Activated CD8-positive, alpha-beta memory T cell treated with anti-CD3 and anti-CD28 coated beads, Interleukin-2, amount 50 U/mL, for 24 hours (primary cell): ENCODE measurements at regions not wholly inside any gene's neighbourhood (a gene's known extent, or its start where the extent isn't known, plus 50 kb on each side); places are given as distances from the start of the nearest gene placed in this dataset.

Experiments
- DNase-seq: peaks from one replicate; pipeline ENCODE4 v3.0.0-alpha.2; 2020; ENCODE audit errors: extremely low read depth

DNA sequence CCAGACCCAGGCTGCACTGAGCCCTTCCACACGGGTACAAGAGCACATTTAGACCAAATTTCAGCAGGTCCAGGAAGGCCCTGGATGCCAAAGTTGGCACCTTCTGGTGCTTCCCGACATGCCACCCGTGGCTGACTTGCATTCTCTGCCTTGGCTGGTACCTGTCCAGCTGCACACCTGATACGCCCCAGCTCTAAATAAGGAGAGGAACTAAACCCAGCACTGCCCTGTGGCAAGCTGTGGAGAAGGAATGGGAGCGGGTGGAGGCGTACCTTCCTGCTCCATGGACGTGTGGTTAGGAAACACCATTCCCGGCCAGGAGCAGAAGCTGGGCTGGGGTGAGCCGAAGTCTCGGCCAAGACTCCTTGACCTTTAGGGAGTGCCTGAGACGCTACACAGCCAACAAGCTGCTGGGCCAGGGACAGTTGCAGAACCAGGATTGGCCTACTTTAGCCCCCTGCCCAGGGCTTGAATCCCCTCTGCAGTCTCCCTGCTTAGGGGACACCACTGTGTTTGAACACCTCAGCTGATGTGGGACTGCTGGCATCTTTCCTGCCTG, 86.5 kb upstream of the TAF1B start:
- DNase-seq, result no peak

DNA sequence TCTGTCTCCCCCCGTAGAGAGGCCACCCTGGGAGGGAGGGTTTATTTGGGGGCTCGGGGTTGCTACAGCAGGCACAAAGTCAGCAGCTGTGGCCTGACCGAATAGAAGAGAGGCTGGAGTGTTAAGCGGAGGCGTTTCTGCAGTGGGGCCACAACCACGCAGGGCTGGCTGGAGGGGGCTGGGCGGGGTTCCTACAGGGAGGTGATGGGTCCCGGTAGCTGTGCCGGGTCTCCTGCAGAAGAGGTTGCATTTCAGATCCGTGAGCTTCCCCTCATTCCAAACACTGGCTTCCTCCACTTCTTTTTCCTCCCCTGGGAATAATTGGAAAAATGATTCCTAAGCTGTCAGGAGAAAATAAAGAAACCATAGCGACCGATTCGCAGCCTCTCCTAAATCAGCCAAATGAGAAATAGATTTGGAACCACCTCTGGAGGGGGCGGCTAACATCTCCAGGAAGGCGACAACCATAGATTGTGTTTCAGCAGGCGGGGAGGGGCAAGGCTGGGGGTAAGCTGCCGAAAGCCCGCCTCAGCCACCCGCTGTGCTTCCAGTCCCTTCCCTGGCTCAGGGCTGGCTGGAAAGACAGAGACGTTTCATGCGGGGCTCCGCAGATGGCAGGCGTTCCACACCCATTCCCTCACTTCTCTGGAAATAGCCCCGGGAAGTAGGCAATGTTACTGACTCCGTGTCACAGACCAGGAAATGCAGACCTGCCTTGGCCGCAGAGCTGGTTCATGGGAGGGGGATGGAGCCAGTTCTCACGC, 85.6 kb upstream of the TAF1B start:
- DNase-seq, result no peak

DNA sequence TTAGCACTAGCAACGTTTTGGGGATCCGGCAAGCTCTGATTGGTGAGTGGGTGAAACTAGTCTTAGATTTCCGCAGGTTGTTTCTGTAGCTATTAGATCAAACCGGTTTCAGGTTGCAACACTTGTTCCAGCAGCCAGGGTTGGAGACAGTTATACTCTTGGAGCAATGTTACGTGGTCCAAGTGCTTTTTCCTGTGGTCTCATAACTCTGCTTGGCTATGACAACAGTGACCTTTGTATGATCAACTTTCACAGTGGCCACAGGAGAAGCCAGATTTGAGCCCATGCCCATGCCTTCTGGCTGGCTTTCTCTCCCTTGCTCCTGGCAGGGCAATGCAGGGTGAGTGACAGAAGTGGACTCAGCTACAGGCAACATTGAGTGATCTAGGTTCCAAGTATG, 84.5 kb upstream of the TAF1B start:
- no peak for DNase-seq

DNA sequence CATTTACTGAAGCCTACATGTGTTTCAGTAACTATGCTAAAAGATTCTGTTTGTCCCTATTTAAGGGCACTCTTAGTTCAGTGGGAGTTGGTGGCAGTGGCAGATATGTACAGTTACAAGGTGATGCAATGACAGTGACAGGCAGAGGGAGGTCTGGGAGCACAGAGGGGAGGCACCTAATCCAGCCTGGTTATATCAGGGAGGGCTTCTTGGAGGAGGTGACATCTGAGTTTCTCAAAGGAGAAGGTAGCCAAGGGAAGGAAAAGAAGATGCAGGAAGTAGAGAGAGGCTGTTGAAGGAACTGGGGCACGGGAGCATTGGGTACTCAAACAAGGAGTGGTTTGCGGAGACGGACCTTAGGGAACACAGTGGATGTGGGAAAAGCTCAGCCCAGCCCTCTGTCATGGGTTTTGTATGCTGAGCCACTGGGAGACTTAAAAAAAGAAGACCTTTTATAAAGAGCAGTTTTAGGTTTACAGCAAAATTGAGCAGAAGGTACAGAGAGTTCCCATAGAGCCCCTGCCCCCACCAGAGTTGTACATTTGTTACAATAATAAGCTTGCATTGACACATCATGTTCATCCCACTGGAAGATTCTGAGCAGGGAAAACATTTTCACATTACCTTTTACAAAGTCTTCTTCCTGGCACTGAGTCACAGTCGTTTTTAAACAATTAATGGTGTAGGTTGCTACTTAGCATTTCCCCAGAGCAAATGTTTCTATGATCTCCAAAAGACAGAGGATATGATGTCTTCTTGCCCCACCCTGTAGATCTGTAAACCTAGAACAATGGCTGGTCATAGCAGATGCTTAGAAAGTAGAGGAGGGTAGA, 83.0 kb upstream of the TAF1B start:
- no peak for DNase-seq

DNA sequence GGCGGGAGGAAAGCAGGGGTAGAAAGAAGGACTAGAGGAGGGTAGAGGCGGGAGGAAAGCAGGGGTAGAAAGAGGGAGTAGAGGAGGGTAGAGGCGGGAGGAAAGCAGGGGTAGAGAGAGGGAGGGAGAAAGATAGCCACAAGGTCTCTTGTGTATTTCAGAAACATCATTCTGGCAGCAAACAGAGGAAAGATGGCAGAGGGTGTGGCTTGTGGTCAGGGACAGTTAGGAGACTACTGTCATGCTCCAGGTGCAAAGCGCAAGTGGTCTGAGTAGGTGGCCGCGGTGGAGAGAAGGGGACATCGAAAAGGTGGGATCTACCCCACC, 82.4 kb upstream of the TAF1B start:
- no peak for DNase-seq

DNA sequence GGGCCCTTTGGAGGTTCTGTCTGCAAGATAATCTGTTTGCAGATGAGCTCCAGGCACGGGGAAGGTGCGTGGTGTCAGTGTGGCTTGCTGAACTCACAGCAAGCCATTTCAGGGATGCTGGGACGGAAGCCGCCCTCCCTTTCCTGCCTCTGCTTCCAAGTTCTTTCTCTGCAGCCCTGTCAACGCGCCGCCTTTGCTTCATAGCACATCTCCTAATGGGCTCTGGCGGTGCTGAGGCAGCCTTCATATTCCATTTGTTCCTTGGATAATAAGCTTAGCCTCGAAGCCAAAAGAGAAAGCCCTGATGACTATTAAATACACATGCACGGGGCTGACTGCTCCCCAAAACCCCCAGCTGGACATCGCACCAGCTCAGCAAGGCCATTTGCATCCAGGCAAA, 81.7 kb upstream of the TAF1B start:
- DNase-seq, result no peak

DNA sequence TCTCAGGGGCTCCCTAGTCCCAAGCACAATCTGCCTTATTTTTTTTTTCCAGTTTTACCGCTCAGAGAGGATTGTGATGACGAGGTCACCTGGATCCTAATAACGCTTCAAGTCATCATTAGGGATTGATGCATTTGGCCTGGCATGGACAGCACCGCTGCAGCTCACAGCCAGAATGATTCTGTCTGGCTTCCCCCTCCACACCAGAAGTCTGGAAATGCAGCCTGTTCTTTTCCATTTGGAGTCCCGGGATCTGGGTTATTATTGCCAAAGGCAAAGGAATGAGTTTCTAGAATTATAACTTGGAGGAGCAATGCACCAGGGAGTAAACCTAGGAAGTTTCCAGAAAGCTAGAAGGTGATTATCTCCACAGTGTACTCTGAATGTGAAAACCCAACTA, 81.1 kb upstream of the TAF1B start:
- DNase-seq, result no peak

DNA sequence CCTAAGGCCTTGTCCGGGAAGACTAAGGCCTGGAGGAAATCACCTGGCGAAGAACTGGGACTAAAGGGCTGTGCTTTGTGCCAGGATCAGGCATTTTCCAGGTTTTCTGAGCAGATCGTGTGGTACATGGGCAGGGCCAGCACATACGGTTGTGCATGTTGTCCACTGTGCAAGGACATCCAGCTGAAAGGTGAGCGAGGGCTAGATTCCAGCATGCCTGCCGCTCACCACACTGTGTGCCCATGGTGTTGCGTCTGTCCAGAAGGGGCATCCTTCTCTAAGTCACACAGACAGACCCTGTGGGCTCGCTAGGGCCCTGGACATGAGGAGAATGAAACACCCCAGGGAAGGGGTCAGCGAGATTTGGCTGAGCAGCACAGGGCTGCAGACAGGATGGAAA, 80.3 kb upstream of the TAF1B start:
- no peak for DNase-seq

DNA sequence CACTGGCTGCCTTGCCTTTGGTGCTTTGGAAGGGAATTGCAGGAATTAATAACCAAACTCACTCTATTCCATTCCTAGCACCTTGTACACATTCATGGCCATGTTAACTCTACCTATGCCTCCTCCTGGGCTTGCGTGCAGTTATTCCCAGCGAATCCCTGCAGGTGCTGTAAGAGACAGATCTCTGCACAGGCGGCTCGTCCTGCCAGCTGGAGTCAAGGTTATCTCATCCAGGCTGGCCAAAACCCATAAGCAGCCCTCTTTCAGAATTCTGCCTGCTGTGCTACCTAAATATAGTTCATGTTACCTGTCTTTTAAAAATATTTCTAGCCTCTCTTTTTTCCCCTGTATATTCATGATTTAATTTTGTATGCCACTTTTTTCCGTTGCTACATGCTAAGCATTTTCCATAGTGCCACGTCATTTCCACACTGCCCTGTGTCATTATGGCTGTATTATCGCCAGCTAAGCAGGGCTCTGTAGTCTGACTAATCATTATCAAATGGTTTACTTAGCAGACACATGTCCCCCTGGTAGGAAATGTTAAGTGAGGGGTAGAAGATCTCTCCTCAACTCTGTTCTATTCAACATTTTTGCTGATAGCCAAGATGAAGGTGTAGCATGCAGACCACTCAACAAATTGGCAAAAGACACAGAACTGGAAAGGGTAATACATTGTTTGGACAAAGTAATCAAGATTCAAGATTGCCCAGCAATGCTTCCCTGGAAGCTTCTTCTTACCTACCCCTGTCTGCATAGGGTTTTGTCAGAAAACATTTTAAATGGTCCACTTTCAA, 79.7 kb upstream of the TAF1B start:
- no peak for DNase-seq

DNA sequence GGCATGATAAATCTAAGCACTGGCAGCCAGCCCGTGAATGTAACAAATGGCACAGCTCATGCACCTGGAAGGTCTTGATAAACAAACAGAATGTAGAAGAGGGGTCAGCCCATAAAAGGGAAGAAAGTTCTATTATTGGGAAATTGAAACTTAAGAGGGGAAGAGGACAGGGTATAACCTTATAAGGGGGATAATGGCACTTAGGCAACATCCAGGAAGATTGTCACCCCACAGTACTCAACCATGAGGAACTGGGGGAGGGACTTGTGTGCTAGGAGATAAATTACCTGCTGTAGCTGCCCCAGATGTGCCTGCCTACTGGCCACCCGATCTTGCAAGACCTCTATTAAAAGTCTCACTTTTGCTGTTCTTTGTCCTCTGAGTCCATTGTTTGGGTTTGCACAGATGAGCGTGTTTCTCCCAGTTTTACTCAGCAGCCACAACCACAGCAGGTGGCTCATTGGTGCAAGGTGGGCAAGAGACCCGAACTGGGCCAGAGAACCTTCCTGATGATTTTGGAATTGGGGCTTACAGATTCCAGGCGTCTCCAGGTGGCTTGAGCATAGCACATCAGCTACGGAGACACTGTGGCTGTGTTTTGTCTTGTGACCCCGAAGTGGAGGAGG, 79.0 kb upstream of the TAF1B start:
- no peak for DNase-seq

DNA sequence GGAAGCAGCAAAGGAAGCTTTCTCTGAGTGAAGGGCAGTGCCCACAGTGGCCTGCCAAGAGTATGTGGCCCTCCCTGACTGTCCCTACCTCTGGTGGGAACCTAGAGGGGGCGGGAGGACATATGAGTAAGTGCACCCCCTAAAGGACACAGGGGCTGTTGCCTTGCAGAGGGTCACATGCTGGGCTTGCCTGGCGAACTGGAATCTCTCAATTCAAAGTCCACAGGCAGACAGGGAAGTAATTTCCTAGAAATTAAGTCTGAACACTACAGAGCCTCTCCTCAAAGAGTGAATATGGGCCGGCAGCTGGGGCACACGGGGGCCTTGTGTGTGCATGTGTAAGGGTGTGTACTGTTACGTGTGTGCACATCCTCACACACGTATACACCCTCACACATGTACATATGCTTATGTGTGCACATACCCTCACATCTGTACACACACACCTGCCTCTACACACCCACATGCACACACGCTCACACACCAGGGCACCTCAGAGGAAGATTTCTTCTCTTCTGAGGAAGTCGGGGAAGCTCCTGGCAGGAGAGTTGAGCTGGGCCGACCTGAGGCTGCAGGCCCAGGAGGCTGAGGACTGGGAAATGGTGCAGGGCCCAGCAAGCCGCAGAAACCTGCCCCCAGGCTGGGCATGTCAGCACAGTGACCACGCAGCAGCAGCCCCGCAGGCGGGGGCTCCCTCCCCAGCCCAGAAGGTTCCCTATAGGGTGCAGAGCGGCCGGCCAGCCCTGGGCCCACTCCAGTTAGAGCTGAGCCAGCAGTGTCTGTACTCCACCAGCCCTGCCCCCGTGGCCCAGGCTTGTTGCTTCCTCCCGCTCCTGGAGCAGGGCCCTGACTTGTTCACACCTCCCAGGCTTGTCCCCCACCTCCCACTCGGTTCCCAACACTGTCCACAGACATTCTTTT, 77.4 kb upstream of the TAF1B start:
- no peak for DNase-seq

DNA sequence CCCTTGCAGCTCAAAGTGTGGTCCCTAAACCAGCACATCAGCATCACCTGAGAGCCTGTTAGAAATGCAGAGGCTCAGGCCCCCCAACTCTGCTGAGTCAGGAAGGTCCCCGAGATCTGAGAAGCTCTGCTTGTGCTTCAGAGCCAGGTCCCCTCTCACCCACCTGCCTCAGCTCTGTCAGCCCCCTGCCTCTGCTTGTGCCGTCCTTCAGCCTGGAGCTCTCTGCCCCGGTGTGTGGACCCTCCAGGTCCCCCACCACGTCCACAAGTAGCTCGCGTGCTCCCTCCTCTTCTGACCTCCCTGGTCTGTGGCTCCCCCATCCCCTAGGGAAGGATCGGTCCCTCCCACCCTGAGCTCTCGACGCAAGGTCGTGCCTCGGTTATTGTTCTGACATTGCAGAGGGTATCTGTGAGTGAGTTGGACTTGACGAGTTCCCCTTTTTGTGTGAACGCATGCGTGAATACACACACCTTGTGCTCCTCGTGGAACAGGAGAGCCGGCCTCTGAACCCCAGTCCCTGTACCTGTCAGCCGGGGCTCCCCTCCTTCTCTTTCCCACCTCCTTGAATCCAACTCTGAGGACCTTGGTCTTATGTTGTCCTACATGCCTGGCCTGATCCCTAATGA, 75.5 kb upstream of the TAF1B start:
- no peak for DNase-seq

DNA sequence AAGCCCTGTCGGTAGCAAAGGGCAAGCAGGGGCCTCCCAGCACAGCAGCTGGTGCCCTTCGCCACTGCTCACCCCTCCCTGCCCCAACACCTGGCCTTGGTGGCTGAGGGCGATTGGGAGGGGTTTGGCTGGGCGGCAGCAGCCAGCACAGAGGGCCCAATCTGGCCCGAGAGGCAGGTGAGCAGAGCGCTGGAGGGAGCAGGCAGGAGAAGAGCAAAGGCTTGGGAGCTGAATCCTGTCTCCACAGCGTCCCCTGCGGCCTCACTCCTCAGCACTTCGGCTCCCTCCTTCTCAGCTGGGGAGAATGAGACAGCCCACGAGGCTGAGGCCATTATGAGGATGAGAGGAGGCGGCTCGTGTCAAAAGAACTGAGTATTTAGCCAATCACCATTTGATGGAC, 74.9 kb upstream of the TAF1B start:
- DNase-seq, result no peak

DNA sequence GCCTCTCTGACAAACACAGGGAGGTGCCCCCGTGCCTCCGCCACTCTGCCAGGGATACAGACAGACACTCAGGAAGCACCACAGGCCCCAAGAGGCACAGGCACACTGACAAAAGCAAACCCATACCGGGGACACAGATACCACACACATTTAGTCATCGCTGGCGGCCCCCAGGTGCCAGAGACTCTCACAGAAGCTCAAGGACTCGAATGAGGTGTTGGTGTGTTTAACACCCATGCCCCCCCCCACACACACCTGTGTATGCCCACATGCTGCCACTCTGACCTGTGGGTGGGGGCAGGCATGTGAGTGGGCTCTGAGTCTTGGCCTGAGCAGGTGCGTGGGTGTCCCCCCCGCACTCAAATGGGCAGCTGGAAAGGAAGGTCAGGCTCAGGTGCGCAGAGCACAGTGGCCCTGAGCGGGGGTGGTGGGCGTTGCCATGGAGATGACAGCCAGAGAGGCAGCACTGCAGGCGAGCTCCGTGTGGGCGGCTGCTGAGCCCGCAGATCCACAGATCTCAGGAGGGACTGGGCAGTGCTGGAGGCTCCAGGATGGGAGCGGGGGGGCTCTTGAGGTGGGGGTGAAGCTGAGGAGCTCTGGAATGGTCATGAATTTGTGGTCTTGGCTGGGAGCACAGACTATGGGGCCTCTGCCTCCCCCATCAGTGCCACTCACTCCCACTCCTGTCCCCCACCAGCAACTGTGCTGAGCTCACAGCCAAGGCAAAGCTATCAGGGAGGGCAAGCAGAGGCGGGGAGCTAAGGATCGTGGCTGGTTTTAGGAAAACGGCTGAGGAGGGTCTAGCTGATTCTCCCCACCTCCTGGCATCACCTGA, 73.9 kb upstream of the TAF1B start:
- DNase-seq, result no peak

DNA sequence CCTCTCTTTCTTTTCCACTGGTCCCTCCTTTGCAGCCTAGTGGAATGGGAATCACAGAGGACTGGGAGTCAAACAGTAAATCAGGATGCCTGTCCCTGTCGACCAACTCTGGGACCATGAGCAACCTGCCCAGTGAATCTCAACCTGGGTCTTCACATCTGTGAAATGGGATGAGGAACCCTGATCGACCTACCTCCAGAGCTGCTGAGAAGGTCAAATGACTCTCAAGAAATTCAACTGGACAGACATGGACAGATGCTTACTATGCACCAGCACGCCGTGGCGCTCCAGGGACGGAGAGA, 73.3 kb upstream of the TAF1B start:
- no peak for DNase-seq

DNA sequence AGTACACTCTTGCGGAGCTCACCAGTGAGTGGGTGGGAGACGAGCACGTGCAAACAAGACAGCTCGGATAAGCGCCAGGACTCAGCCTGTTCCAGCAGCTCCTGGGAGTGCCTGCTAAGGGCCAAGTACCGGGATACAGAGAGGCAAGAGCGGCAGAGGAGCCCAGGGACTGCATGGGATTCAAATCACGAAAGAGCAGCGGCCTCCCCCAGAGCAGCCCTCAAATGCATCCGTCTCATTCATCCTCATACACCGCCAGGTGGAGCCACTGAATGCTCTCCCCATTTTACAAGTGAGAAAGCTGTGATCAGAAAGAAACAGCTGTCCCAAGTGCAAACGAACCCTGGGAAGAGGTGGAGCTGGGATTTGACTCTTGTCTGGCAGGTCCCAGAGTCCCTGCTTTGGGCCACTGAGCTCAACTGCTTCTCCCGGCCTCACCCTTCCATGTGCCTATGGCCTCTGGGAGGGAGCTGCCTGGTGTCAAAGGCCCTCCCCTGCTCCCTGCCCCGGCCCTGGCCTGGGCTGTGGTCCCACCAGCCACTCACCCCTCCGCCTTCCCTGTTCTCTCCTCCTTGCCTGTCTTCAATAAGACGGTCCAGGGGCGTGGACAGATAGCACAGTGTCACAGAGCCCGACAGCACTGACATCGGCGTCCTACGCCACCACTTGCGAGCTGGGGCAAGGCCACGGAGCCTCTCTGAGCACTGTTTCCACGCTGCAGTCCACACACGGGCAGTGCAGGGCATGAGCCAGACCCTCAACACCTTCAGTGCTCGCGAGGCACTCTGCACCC, 72.8 kb upstream of the TAF1B start:
- no peak for DNase-seq

DNA sequence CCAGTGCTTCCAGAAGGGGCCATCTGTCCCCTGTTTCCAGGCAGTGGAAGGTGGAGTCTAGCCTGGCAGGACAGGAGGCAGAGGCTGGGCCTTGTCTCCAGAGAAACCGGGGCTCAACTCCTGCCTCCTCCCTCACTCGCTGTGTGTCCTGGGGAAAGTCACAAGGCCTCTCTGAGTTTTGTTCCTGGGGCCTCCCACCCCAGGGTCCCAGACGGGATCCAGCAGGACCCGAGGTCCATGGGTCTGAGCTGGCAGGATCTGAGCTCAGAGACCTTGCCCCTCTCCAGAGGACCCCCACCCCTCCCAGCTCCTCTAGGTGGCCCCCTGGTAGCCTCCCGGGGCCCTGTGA, 72.2 kb upstream of the TAF1B start:
- no peak for DNase-seq

DNA sequence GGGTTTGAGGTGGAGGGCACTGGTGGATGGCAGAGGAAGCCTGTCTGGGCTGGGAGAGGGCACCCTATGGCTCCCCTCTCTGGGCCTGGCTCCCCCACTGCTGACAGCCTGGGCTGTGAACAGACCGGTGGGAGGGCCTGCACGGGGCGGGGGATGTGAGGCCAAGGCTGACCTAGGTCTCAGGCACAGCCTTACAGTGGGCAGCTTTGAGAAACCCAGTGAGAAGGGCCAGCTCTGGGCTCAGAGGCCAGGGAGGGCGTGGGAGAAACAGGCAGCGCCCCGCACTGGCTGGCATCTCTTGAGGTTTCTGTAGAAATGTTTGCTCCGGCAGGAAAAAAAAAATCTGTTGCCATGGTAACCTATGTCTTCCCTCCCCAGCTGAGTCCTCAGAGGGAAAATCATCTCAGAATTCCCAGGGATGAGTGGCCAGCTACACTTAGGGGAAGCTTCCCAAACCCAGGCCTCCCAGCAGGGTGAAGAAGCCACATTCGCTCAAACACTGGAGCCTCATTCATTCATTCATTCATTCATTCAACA, 71.7 kb upstream of the TAF1B start:
- no peak for DNase-seq
